ENCODE measurements at regions not wholly inside any gene's neighbourhood (a gene's known extent, or its start where the extent isn't known, plus 50 kb on each side); places are given as distances from the start of the nearest gene placed in this dataset.

DNA sequence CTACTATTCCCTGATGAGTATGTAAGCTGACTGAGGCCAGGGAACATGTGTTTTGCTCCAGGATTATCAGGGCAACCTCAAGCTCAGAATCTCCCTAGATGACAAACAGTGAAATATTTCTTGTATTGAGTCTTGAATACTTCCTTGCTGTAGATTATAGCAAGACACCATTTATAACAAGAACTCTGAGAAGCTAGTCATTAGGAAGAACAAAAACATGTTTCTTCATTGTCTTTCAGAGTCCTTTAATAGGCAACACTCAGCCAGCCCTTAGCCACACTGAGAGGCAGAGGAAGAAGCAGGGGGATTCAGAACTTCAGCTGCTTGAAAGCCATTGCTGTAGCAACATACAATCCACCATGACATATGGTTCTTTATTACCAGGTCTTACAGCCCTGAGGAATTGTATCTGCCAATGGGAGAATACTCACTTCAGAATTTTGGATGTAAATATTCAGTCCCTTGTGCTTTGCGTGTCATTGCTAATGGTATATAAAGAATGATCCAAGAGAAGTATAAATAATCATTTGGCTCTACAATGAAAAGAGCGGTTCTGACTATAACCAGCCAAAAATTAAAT lies 117.5 kb upstream of the NCKAP5 start:
- TF ChIP-seq, protein P1, sequence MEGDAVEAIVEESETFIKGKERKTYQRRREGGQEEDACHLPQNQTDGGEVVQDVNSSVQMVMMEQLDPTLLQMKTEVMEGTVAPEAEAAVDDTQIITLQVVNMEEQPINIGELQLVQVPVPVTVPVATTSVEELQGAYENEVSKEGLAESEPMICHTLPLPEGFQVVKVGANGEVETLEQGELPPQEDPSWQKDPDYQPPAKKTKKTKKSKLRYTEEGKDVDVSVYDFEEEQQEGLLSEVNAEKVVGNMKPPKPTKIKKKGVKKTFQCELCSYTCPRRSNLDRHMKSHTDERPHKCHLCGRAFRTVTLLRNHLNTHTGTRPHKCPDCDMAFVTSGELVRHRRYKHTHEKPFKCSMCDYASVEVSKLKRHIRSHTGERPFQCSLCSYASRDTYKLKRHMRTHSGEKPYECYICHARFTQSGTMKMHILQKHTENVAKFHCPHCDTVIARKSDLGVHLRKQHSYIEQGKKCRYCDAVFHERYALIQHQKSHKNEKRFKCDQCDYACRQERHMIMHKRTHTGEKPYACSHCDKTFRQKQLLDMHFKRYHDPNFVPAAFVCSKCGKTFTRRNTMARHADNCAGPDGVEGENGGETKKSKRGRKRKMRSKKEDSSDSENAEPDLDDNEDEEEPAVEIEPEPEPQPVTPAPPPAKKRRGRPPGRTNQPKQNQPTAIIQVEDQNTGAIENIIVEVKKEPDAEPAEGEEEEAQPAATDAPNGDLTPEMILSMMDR (IDR thresholded peaks at IDR 0.05), result no peak
- TF ChIP-seq POLR2A (IDR thresholded peaks at IDR 0.05), result no peak
